ENCODE measurements at regions not wholly inside any gene's neighbourhood (a gene's known extent, or its start where the extent isn't known, plus 50 kb on each side); places are given as distances from the start of the nearest gene placed in this dataset.

DNA sequence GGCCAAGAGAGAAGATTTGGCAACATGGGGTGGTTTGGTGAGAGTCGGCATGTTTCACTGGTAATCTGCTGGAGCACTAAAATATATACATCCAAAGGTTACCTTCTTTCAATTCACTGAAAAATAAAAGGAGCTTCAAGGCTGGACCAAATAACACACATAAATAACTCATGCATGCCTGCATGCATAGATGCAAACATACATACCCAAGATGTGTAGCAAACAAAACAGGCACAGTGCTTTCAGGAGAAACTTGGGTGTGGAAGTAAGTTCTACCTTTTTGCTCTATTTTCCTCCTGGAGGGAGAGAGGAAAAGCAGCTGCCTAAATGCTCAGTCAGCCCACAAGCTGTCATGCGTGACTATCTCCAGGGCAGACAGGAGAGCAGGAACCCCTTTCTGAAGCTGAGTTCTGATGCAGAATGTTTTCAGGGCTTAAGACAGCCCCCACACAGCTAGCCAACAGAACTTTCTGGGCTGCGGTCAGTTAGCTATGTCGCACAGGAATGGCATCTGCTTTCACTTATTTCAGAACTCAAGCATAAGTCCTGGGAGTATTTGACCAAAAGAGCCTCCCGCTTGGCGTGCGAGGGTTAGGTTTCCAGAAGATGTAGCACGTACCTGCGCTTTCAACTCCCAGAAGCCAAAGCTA is 166.2 kb downstream of the TOMM20 start (continued):
- no peak for TF ChIP-seq THRA (IDR thresholded peaks at IDR 0.05)
- TF ChIP-seq, protein P1, sequence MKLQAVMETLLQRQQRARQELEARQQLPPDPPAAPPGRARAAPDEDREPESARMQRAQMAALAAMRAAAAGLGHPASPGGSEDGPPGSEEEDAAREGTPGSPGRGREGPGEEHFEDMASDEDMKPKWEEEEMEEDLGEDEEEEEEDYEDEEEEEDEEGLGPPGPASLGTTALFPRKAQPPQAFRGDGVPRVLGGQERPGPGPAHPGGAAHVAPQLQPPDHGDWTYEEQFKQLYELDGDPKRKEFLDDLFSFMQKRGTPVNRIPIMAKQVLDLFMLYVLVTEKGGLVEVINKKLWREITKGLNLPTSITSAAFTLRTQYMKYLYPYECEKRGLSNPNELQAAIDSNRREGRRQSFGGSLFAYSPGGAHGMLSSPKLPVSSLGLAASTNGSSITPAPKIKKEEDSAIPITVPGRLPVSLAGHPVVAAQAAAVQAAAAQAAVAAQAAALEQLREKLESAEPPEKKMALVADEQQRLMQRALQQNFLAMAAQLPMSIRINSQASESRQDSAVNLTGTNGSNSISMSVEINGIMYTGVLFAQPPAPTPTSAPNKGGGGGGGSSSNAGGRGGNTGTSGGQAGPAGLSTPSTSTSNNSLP (IDR thresholded peaks at IDR 0.05; ENCODE audit: borderline replicate concordance, low read depth, low read length) = no peak
- no peak for TF ChIP-seq THRAP3 (IDR thresholded peaks at IDR 0.05; ENCODE audit: borderline replicate concordance)
- no peak for TF ChIP-seq ZNF124 (CRISPR knock-in tag; IDR thresholded peaks at IDR 0.05)
- no peak for TF ChIP-seq ZNF407 (IDR thresholded peaks at IDR 0.05; ENCODE audit: low read depth)
- TF ChIP-seq POU5F1 (IDR thresholded peaks at IDR 0.05; ENCODE audit: borderline replicate concordance, low read depth, low read length, partially characterized antibody) = no peak
- no peak for TF ChIP-seq RFX7 (CRISPR knock-in tag; IDR thresholded peaks at IDR 0.05)
- no peak for TF ChIP-seq CBFB (CRISPR knock-in tag; IDR thresholded peaks at IDR 0.05)
- no peak for TF ChIP-seq BDP1 (IDR thresholded peaks at IDR 0.05; ENCODE audit: insufficient read depth, insufficient read length)
- TF ChIP-seq ZNF184 (CRISPR knock-in tag; IDR thresholded peaks at IDR 0.05) = no peak
- no peak for TF ChIP-seq ZNF668 (CRISPR knock-in tag; IDR thresholded peaks at IDR 0.05)
- no peak for TF ChIP-seq KAT2B (IDR thresholded peaks at IDR 0.05; ENCODE audit: low read depth, low read length)
- no peak for TF ChIP-seq HNRNPUL1 (IDR thresholded peaks at IDR 0.05; ENCODE audit: low read length)
- TF ChIP-seq ETV1 (tag; conservative IDR thresholded peaks at IDR 0.05; ENCODE audit: low read depth) = 0 out of 2 replicates have a peak, but pooled peaks have one; percentile 24
- TF ChIP-seq PURB (CRISPR knock-in tag; IDR thresholded peaks at IDR 0.05; ENCODE audit: low read depth) = no peak
- no peak for TF ChIP-seq NCOA6 (IDR thresholded peaks at IDR 0.05)
- TF ChIP-seq DPF2 (IDR thresholded peaks at IDR 0.05) = peak; percentile 52; the same call in 1 of the 2 replicates
- no peak for TF ChIP-seq ZNF764 (CRISPR knock-in tag; IDR thresholded peaks at IDR 0.05; ENCODE audit: low read depth)
- TF ChIP-seq KLF13 (tag; IDR thresholded peaks at IDR 0.05; ENCODE audit: borderline replicate concordance, low read depth) = no peak; the same call in 1 of the 2 replicates

Measured in K562 (cell line).